HEK293 (cell line): ENCODE measurements at regions not wholly inside any gene's neighbourhood (a gene's known extent, or its start where the extent isn't known, plus 50 kb on each side); places are given as distances from the start of the nearest gene placed in this dataset.

Experiments used
- CTCF ChIA-PET: fragments of 350-600 bp; formaldehyde crosslinking; extraction: SDS; loops from one replicate; lab custom pipeline; 2021; ENCODE audit warnings: antibody characterized with exemption; lab: Yijun Ruan, JAX
- POLR2A ChIA-PET: fragments of 300-600 bp; formaldehyde crosslinking; extraction: SDS; loops from one replicate; lab custom pipeline; 2020; ENCODE audit warnings: antibody characterized with exemption, inconsistent platforms; lab: Yijun Ruan, JAX
- H3K27ac ChIP-seq: fragments of 200-500 bp; sonication (Bioruptor generic); 2 replicates; pipeline ENCODE4 v1.5.1; 2014; ENCODE audit warnings: low read depth, low read length, control low read depth, inconsistent platforms; ENCODE audit errors: extremely low read depth
- H3K36me3 ChIP-seq, 2 experiments: fragments of 200-500 bp in 1 of 2; sonication (Bioruptor generic) in 1 of 2; 1 replicate in 1 of 2; 2 replicates in 1 of 2; pipeline ENCODE4 v1.5.1; 2014 to 2017; ENCODE audit warnings: inconsistent platforms in 2 of 2, low read length in 2 of 2; ENCODE audit not compliant: control insufficient read depth in 2 of 2, insufficient read depth in 1 of 2
- H3K4me1 ChIP-seq: fragments of 200-500 bp; sonication (Bioruptor generic); 2 replicates; pipeline ENCODE4 v1.5.1; 2014; ENCODE audit warnings: mild to moderate bottlenecking, low read length, inconsistent platforms; ENCODE audit not compliant: control insufficient read depth, insufficient read depth
- H3K4me3 ChIP-seq: 2 replicates; pipeline ENCODE4 v1.5.1; 2011; ENCODE audit warnings: low read depth, mild to moderate bottlenecking, control low read depth, low read length, moderate library complexity
- H3K9me3 ChIP-seq: fragments of 200-500 bp; sonication (Bioruptor generic); 2 replicates; pipeline ENCODE4 v1.5.1; 2014; ENCODE audit warnings: low read depth, low read length, inconsistent platforms; ENCODE audit not compliant: control insufficient read depth, insufficient read depth
- EGR2 ChIP-seq: fragments of 450-650 bp; formaldehyde crosslinking; IDR thresholded peaks from 2 replicates; pipeline ENCODE4 v1.5.1; 2016; ENCODE audit warnings: low read depth, missing biosample characterization, missing genetic modification characterization
- SALL2 ChIP-seq: fragments of 450-650 bp; formaldehyde crosslinking; IDR thresholded peaks from 2 replicates; pipeline ENCODE4 v1.5.0; 2017; ENCODE audit warnings: missing biosample characterization, mild to moderate bottlenecking, missing genetic modification characterization, borderline replicate concordance
- TCF7L2 ChIP-seq: IDR thresholded peaks from 2 replicates; pipeline ENCODE4 v1.6.1; 2011; ENCODE audit warnings: low read depth, mild to moderate bottlenecking, inconsistent platforms, low read length, moderate library complexity, borderline replicate concordance
- ZFHX2 ChIP-seq: fragments of 450-650 bp; formaldehyde crosslinking; conservative IDR thresholded peaks from 2 replicates; pipeline ENCODE4 v1.5.1; 2016; ENCODE audit warnings: missing biosample characterization, missing genetic modification characterization
- ZNF112 ChIP-seq: fragments of 450-650 bp; formaldehyde crosslinking; IDR thresholded peaks from 2 replicates; pipeline ENCODE4 v1.5.0; 2017; ENCODE audit warnings: missing biosample characterization, missing genetic modification characterization
- ZNF19 ChIP-seq: fragments of 450-650 bp; formaldehyde crosslinking; IDR thresholded peaks from 2 replicates; pipeline ENCODE4; 2016; ENCODE audit warnings: missing biosample characterization, missing genetic modification characterization, low read depth
- ZNF335 ChIP-seq: fragments of 450-650 bp; formaldehyde crosslinking; conservative IDR thresholded peaks from 2 replicates; pipeline ENCODE4 v1.5.1; 2016; ENCODE audit warnings: missing biosample characterization, missing genetic modification characterization
- ZNF664 ChIP-seq: fragments of 450-650 bp; formaldehyde crosslinking; IDR thresholded peaks from 2 replicates; pipeline ENCODE4 v1.5.1; 2016; ENCODE audit warnings: missing biosample characterization, missing genetic modification characterization
- ZNF777 ChIP-seq: fragments of 450-650 bp; formaldehyde crosslinking; IDR thresholded peaks from 2 replicates; pipeline ENCODE4 v1.5.1; 2017; ENCODE audit warnings: missing biosample characterization, missing genetic modification characterization, borderline replicate concordance
- TF ChIP-seq, protein P1 (sequence below): fragments of 450-650 bp; formaldehyde crosslinking; IDR thresholded peaks from 2 replicates; pipeline ENCODE4 v1.5.1; 2016; ENCODE audit warnings: missing biosample characterization, missing genetic modification characterization, low read depth

DNA sequence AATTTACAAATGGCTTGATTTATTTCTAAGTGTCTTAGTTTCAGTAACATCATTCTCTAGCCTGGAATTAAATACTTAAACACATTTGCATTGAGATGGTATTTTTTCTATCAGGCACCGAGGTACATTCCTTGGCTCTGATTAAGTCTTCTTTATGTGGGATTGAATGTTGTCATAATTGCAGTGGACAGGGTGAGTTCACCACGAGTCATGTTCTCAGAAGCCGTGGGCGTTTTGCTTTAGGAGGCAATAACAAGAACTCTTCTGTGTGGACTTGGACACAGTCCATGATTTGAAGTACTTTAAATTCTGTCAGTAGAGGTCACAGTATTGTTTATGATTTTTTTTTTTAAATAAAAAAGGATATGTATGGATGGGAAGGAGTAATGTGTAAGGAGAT is 57.1 kb upstream of the EFHC2 start:
- no peaks in the 10 kb centered on the region for H3K9me3 ChIP-seq
- H3K4me1 ChIP-seq = no peaks in the 10 kb centered on the region
- peak; percentile 72 for TF ChIP-seq EGR2 (tag by site-specific recombination)
- no peak for TF ChIP-seq SALL2 (tag by site-specific recombination)
- TF ChIP-seq ZNF335 (tag by site-specific recombination) = no peak
- TF ChIP-seq ZFHX2 = peak; percentile 69
- TF ChIP-seq ZNF19 (tag by site-specific recombination) = no peak
- no peaks in the 10 kb centered on the region for H3K36me3 ChIP-seq
- POLR2A ChIA-PET = no interaction called here
- CTCF ChIA-PET = no interaction called here
- no peak overlapping the region for H3K4me3 ChIP-seq
- no peak overlapping the region for H3K27ac ChIP-seq

DNA sequence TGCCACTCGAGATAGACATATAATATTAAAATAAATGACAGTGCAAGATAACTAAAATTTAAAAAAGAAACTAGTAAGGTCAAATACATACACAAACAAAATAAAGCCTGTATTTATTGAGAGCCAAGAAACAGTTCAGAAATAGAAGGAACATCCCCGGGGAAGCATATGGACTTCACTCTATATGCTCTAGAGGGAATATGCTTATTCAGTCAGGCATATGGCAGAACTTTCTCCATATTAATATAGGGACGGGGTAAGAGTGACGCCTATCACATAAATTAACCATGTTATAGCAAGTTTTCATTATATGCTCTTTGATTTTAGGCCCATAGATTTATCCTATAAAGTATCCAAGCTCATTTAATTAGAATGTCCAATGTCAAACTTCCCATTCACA is 56.7 kb upstream of the EFHC2 start:
- CTCF ChIA-PET = no interaction called here
- H3K4me1 ChIP-seq = no peaks in the 10 kb centered on the region
- H3K27ac ChIP-seq = no peak overlapping the region
- no peak for TF ChIP-seq ZNF777 (tag by site-specific recombination)
- TF ChIP-seq ZNF664 (tag by site-specific recombination) = no peak
- TF ChIP-seq, protein P1, sequence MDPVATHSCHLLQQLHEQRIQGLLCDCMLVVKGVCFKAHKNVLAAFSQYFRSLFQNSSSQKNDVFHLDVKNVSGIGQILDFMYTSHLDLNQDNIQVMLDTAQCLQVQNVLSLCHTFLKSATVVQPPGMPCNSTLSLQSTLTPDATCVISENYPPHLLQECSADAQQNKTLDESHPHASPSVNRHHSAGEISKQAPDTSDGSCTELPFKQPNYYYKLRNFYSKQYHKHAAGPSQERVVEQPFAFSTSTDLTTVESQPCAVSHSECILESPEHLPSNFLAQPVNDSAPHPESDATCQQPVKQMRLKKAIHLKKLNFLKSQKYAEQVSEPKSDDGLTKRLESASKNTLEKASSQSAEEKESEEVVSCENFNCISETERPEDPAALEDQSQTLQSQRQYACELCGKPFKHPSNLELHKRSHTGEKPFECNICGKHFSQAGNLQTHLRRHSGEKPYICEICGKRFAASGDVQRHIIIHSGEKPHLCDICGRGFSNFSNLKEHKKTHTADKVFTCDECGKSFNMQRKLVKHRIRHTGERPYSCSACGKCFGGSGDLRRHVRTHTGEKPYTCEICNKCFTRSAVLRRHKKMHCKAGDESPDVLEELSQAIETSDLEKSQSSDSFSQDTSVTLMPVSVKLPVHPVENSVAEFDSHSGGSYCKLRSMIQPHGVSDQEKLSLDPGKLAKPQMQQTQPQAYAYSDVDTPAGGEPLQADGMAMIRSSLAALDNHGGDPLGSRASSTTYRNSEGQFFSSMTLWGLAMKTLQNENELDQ (tag by site-specific recombination) = no peak
- TF ChIP-seq TCF7L2 = no peak
- TF ChIP-seq ZNF112 = no peak
- POLR2A ChIA-PET = no interaction called here
- H3K36me3 ChIP-seq = no peaks in the 10 kb centered on the region
- H3K4me3 ChIP-seq = no peak overlapping the region
- H3K9me3 ChIP-seq = no peaks in the 10 kb centered on the region
